MCF 10A (cell line): ENCODE measurements at regions not wholly inside any gene's neighbourhood (a gene's known extent, or its start where the extent isn't known, plus 50 kb on each side); places are given as distances from the start of the nearest gene placed in this dataset.

ENCODE experiments used
- BruUV-seq: library from RNA; stranded (reverse); fragments of 400-500 nt; replicated peaks from 2 replicates; lab custom pipeline; 2021; lab: Mats Ljungman, UMichigan
- CTCF ChIA-PET: fragments of 300-600 bp; sonication (Branson Sonifier 250); formaldehyde crosslinking; extraction: SDS; loops from one replicate; lab custom pipeline; 2021; ENCODE audit warnings: antibody characterized with exemption, inconsistent platforms; lab: Yijun Ruan, JAX
- POLR2A ChIA-PET: fragments of 300-600, 350-650 bp; sonication (Branson Sonifier 250); formaldehyde crosslinking; extraction: SDS; loops from one replicate; lab custom pipeline; 2020; ENCODE audit warnings: antibody characterized with exemption, inconsistent platforms; lab: Yijun Ruan, JAX
- DNase-seq: peaks from one replicate; pipeline ENCODE4 v3.0.0-alpha.2; 2018; ENCODE audit not compliant: unreplicated experiment
- H3K27ac Mint-ChIP-seq: one replicate; pipeline ENCODE4 v1.8.0; 2022; ENCODE audit warnings: mild to moderate bottlenecking, low read depth, mixed read lengths; ENCODE audit not compliant: unreplicated experiment
- H3K27me3 Mint-ChIP-seq: one replicate; pipeline ENCODE4 v1.8.0; 2022; ENCODE audit warnings: mixed read lengths; ENCODE audit not compliant: insufficient read depth, unreplicated experiment
- H3K36me3 Mint-ChIP-seq: one replicate; pipeline ENCODE4 v1.8.0; 2022; ENCODE audit warnings: mild to moderate bottlenecking, moderate library complexity, mixed read lengths; ENCODE audit not compliant: insufficient read depth, unreplicated experiment
- H3K4me1 Mint-ChIP-seq: one replicate; pipeline ENCODE4 v1.8.0; 2022; ENCODE audit warnings: mixed read lengths; ENCODE audit not compliant: insufficient read depth, unreplicated experiment
- H3K4me3 Mint-ChIP-seq: one replicate; pipeline ENCODE4 v1.8.0; 2022; ENCODE audit warnings: mild to moderate bottlenecking, moderate library complexity, mixed read lengths; ENCODE audit not compliant: unreplicated experiment
- H3K9me3 Mint-ChIP-seq: one replicate; pipeline ENCODE4 v1.8.0; 2022; ENCODE audit warnings: mixed read lengths; ENCODE audit not compliant: unreplicated experiment
- CTCF ChIP-seq: fragments of 200-600 bp; IDR thresholded peaks from one replicate; pipeline ENCODE4 v1.8.0; 2022; ENCODE audit warnings: antibody characterized with exemption, mild to moderate bottlenecking; ENCODE audit not compliant: unreplicated experiment
- intact Hi-C: fragments of 100-400 bp; cut with micrococcal nuclease; formaldehyde crosslinking; loops from 2 replicates; pipeline ENCODE4 v1.14.1; 2022

GRCh38 chr6:170190046-170190445 is 100.8 kb downstream of the DLL1 start:
- H3K4me3 Mint-ChIP-seq: no peak overlapping the region
- H3K9me3 Mint-ChIP-seq: peaks cover 17% of the 10 kb centered on the region
- no peak for DNase-seq
- no TSS peak for BruUV-seq
- no peak overlapping the region for H3K27ac Mint-ChIP-seq
- H3K36me3 Mint-ChIP-seq: no peaks in the 10 kb centered on the region
- H3K27me3 Mint-ChIP-seq: no peaks in the 10 kb centered on the region
- ChIA-PET POLR2A (no interaction called here), CTCF (interaction anchor here (0.6 kb wide), 1 partner anchor 12 kb away, joined by 3 read pairs; no protein-coding TSS in a partner anchor)
- intact Hi-C loops: no loop called here
- H3K4me1 Mint-ChIP-seq: no peaks in the 10 kb centered on the region
- no peak for TF ChIP-seq CTCF

- H3K4me3 Mint-ChIP-seq: no peak overlapping the region
- no peaks in the 10 kb centered on the region for H3K4me1 Mint-ChIP-seq
- H3K9me3 Mint-ChIP-seq: peaks cover 9% of the 10 kb centered on the region
- H3K36me3 Mint-ChIP-seq: no peaks in the 10 kb centered on the region
- DNase-seq: no peak
- H3K27ac Mint-ChIP-seq: no peak overlapping the region
- no peaks in the 10 kb centered on the region for H3K27me3 Mint-ChIP-seq
- no peak for TF ChIP-seq CTCF
- ChIA-PET POLR2A (no interaction called here), CTCF (no interaction called here)
- BruUV-seq: no TSS peak
- intact Hi-C loops: no loop called here
These were observed 101.6 kb downstream of the DLL1 start for GRCh38 chr6:170189236-170189635.

GRCh38 chr6:170188571-170189001 is 102.3 kb downstream of the DLL1 start:
- Mint-ChIP-seq H3K4me3 (no peak overlapping the region), H3K27ac (no peak overlapping the region), H3K9me3 (peaks cover 6% of the 10 kb centered on the region), H3K36me3 (no peaks in the 10 kb centered on the region), H3K27me3 (no peaks in the 10 kb centered on the region), H3K4me1 (no peaks in the 10 kb centered on the region)
- no peak for DNase-seq
- no TSS peak for BruUV-seq
- TF ChIP-seq CTCF: no peak
- intact Hi-C loops: no loop called here
- CTCF ChIA-PET: no interaction called here
- POLR2A ChIA-PET: no interaction called here

GRCh38 chr6:170187669-170188566 is 103.0 kb downstream of the DLL1 start:
- H3K9me3 Mint-ChIP-seq: peaks cover 9% of the 10 kb centered on the region
- H3K27me3 Mint-ChIP-seq: peaks cover under 1% of the 10 kb centered on the region
- POLR2A ChIA-PET: interaction anchor here (0.7 kb wide), 1 partner anchor 219 kb away, joined by 3 read pairs; no protein-coding TSS in a partner anchor
- H3K4me3 Mint-ChIP-seq: no peak overlapping the region
- no peaks in the 10 kb centered on the region for H3K36me3 Mint-ChIP-seq
- no peak overlapping the region for H3K27ac Mint-ChIP-seq
- no peaks in the 10 kb centered on the region for H3K4me1 Mint-ChIP-seq
- no TSS peak for BruUV-seq
- no peak for DNase-seq
- CTCF ChIA-PET: no interaction called here
- no peak for TF ChIP-seq CTCF
- intact Hi-C loops: no loop called here
